Neural progenitor cell (in vitro differentiated cells): ENCODE measurements at regions not wholly inside any gene's neighbourhood (a gene's known extent, or its start where the extent isn't known, plus 50 kb on each side); places are given as distances from the start of the nearest gene placed in this dataset.

Experiments
- DNase-seq: peaks from one replicate; pipeline ENCODE4 v3.0.0-alpha.2; 2016; ENCODE audit warnings: low spot score
- H2AFZ ChIP-seq: fragments of 200-600 bp; sonication (generic); replicated peaks from 2 replicates; pipeline ENCODE4 v1.6.1; 2016; ENCODE audit warnings: antibody characterized with exemption
- H3F3A ChIP-seq: fragments of 200-600 bp; sonication (generic); 2 replicates; pipeline ENCODE4 v1.6.1; 2016; ENCODE audit warnings: antibody characterized with exemption, low read depth
- H3K27ac ChIP-seq: fragments of 200-600 bp; sonication (generic); 2 replicates; pipeline ENCODE4 v1.5.1; 2016; ENCODE audit warnings: mild to moderate bottlenecking
- H3K27me3 ChIP-seq: fragments of 200-600 bp; sonication (generic); 2 replicates; pipeline ENCODE4 v1.6.1; 2016; ENCODE audit warnings: mild to moderate bottlenecking, moderate library complexity
- H3K36me3 ChIP-seq: fragments of 200-600 bp; sonication (generic); 2 replicates; pipeline ENCODE4 v1.5.1; 2016
- H3K4me1 ChIP-seq: fragments of 200-600 bp; sonication (generic); 2 replicates; pipeline ENCODE4 v1.6.1; 2016; ENCODE audit warnings: mixed run types
- H3K4me2 ChIP-seq: fragments of 200-600 bp; sonication (generic); 2 replicates; pipeline ENCODE4 v1.6.1; 2016
- H3K4me3 ChIP-seq: fragments of 200-600 bp; sonication (generic); 2 replicates; pipeline ENCODE4 v1.5.1; 2016
- H3K79me2 ChIP-seq: fragments of 200-600 bp; sonication (generic); 2 replicates; pipeline ENCODE4 v1.6.1; 2016; ENCODE audit warnings: low read depth
- H3K9ac ChIP-seq: fragments of 200-600 bp; sonication (generic); 2 replicates; pipeline ENCODE4 v1.6.1; 2016
- H3K9me3 ChIP-seq: fragments of 200-600 bp; sonication (generic); 2 replicates; pipeline ENCODE4 v1.5.1; 2016; ENCODE audit warnings: low read depth
- H4K20me1 ChIP-seq: fragments of 200-600 bp; sonication (generic); 2 replicates; pipeline ENCODE4 v1.6.1; 2016; ENCODE audit warnings: low read depth
- H3K27ac Mint-ChIP-seq: 3 replicates; pipeline ENCODE4 v1.8.0; 2021; ENCODE audit warnings: mixed read lengths
- H3K27me3 Mint-ChIP-seq: 2 replicates; pipeline ENCODE4 v1.8.0; 2022; ENCODE audit warnings: low read depth, mild to moderate bottlenecking, inconsistent platforms, moderate library complexity, mixed read lengths; ENCODE audit not compliant: insufficient read depth
- H3K36me3 Mint-ChIP-seq: 3 replicates; pipeline ENCODE4 v1.8.0; 2021; ENCODE audit warnings: mixed read lengths
- H3K4me1 Mint-ChIP-seq: 3 replicates; pipeline ENCODE4 v1.8.0; 2021; ENCODE audit warnings: mixed read lengths
- H3K4me3 Mint-ChIP-seq: 3 replicates; pipeline ENCODE4 v1.8.0; 2021; ENCODE audit warnings: mild to moderate bottlenecking, moderate library complexity, mixed read lengths
- H3K9me3 Mint-ChIP-seq: 3 replicates; pipeline ENCODE4 v1.8.0; 2020; ENCODE audit warnings: mixed read lengths
- EZH2 ChIP-seq: fragments of 200-600 bp; sonication (generic); IDR thresholded peaks from 2 replicates; pipeline ENCODE4 v1.6.1; 2017; ENCODE audit warnings: antibody characterized with exemption, mild to moderate bottlenecking, moderate library complexity
- EZH2phosphoT487 ChIP-seq: fragments of 200-600 bp; sonication (generic); IDR thresholded peaks from 2 replicates; pipeline ENCODE4 v1.6.1; 2017; ENCODE audit warnings: antibody characterized with exemption
- TF ChIP-seq, protein P1 (sequence below): fragments of 200-600 bp; sonication (generic); IDR thresholded peaks from 2 replicates; pipeline ENCODE4 v1.5.1; 2017; ENCODE audit warnings: antibody characterized with exemption, mild to moderate bottlenecking

DNA sequence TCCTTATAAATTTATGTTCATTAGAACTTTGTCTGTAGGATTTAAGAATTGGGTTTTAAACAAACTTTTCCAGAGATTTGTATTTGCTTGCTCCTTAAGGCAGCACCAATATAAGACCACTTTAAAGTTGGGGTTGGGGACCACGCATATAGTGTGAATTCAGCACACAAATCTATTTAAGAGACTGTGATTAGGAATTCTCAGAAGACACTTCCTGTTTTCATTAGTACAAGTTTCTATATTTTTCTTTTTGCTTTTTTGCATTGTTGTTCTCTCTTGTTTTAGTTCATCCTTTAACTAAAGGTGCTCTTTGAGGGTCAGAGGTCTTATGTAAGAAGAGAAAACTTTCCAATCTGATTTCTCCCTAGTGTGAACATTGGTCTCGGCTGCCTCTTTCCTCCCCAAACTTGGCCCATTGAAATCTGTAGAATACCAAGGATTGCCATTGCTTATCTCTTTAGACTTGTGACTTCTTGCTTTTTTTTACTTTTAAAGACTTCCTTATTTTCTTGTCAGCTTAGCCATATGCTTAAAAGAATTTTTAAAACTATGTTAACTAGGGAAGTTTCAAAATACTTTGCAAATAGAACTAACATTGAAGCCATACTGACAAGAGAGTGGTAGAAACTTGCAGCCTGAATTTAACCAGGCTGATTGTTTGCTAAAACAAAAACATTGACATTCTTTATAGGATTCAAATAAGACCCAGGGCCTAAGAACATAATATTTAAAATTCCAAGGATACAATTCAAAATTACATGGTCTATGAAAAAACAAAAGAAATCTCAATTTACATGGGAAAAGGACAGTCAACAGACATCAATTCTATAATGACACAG is 264.1 kb upstream of the FN1 start:
- Histone ChIP-seq H3K36me3 (no peaks in the 10 kb centered on the region), H3K27ac (no peak overlapping the region), H3K9ac (no peak overlapping the region), H3K4me3 (no peak overlapping the region), H3K27me3 (no peaks in the 10 kb centered on the region), H3K9me3 (no peaks in the 10 kb centered on the region), H3K79me2 (no peaks in the 10 kb centered on the region), H4K20me1 (no peaks in the 10 kb centered on the region), H3F3A (no peaks in the 10 kb centered on the region), H3K4me1 (no peaks in the 10 kb centered on the region), H3K4me2 (no peak overlapping the region), H2AFZ (peak overlapping the region; percentile 6)
- Mint-ChIP-seq H3K4me3 (no peak overlapping the region), H3K9me3 (peaks cover 16% of the 10 kb centered on the region), H3K4me1 (peaks cover 4% of the 10 kb centered on the region), H3K27me3 (no peaks in the 10 kb centered on the region), H3K36me3 (peaks cover 4% of the 10 kb centered on the region), H3K27ac (no peak overlapping the region)
- DNase-seq: no peak
- TF ChIP-seq EZH2 (no peak), EZH2phosphoT487 (no peak)
- TF ChIP-seq, protein P1, sequence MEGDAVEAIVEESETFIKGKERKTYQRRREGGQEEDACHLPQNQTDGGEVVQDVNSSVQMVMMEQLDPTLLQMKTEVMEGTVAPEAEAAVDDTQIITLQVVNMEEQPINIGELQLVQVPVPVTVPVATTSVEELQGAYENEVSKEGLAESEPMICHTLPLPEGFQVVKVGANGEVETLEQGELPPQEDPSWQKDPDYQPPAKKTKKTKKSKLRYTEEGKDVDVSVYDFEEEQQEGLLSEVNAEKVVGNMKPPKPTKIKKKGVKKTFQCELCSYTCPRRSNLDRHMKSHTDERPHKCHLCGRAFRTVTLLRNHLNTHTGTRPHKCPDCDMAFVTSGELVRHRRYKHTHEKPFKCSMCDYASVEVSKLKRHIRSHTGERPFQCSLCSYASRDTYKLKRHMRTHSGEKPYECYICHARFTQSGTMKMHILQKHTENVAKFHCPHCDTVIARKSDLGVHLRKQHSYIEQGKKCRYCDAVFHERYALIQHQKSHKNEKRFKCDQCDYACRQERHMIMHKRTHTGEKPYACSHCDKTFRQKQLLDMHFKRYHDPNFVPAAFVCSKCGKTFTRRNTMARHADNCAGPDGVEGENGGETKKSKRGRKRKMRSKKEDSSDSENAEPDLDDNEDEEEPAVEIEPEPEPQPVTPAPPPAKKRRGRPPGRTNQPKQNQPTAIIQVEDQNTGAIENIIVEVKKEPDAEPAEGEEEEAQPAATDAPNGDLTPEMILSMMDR: no peak

DNA sequence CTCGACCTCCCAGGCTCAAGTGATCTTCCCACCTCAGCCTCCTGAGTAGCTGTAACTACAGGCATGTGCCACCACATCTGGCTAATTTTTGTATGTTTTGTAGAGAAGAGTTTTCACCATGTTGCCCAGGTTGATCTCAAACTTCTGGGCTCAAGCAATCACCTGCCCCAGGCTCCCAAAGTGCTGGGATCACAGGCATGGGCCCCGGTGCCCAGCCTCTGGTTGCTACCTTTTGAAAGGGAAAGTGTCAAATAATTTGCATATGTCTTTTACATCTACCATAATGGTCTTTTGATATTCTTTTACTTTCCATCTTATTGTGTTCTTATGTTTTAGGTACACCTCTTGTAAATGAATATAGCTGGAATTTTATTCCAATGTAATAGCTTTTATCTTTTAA is 263.1 kb upstream of the FN1 start:
- Histone ChIP-seq H3K4me2 (no peak overlapping the region), H3K27me3 (no peaks in the 10 kb centered on the region), H3K4me1 (no peaks in the 10 kb centered on the region), H3K27ac (no peak overlapping the region), H4K20me1 (no peaks in the 10 kb centered on the region), H2AFZ (no peak overlapping the region), H3K36me3 (no peaks in the 10 kb centered on the region), H3K4me3 (no peak overlapping the region), H3K9me3 (no peaks in the 10 kb centered on the region), H3F3A (no peaks in the 10 kb centered on the region), H3K79me2 (no peaks in the 10 kb centered on the region), H3K9ac (no peak overlapping the region)
- Mint-ChIP-seq H3K36me3 (peaks cover 4% of the 10 kb centered on the region), H3K27ac (no peak overlapping the region), H3K4me1 (peaks cover 3% of the 10 kb centered on the region), H3K9me3 (peaks cover 16% of the 10 kb centered on the region), H3K27me3 (no peaks in the 10 kb centered on the region), H3K4me3 (no peak overlapping the region)
- no peak for DNase-seq
- no peak for TF ChIP-seq EZH2phosphoT487
- TF ChIP-seq, protein P1: no peak
- no peak for TF ChIP-seq EZH2

DNA sequence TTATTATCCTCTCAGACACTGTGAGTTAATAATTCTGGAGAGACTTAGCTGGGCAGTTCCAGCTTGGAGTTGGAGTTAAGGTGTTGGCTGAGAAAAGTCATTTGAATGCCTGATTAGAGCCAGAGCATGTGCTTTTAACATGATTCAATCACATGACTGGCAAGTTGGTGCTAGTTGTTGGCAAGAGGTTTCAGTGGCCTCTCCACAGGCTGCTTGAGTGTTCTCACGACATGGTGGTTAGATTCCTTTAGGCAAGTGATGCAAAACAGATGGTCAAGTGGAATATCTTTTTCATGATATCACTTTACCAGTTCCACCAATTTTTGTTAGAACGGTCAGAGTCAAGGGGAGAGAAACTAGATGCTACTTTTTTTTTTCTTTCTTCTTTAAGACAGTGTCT is 262.7 kb upstream of the FN1 start:
- Histone ChIP-seq H2AFZ (no peak overlapping the region), H3F3A (no peaks in the 10 kb centered on the region), H3K4me2 (no peak overlapping the region), H4K20me1 (no peaks in the 10 kb centered on the region), H3K4me3 (no peak overlapping the region), H3K79me2 (no peaks in the 10 kb centered on the region), H3K9ac (no peak overlapping the region), H3K27ac (no peak overlapping the region), H3K27me3 (no peaks in the 10 kb centered on the region), H3K9me3 (no peaks in the 10 kb centered on the region), H3K4me1 (no peaks in the 10 kb centered on the region), H3K36me3 (no peaks in the 10 kb centered on the region)
- no peak overlapping the region for H3K4me3 Mint-ChIP-seq
- H3K36me3 Mint-ChIP-seq: peaks cover 4% of the 10 kb centered on the region
- no peak for TF ChIP-seq EZH2
- TF ChIP-seq EZH2phosphoT487: no peak
- TF ChIP-seq, protein P1: no peak
- DNase-seq: no peak
- peaks cover 16% of the 10 kb centered on the region for H3K9me3 Mint-ChIP-seq
- H3K27me3 Mint-ChIP-seq: no peaks in the 10 kb centered on the region
- H3K27ac Mint-ChIP-seq: no peak overlapping the region
- H3K4me1 Mint-ChIP-seq: peaks cover 3% of the 10 kb centered on the region
